GM12878 (cell line): ENCODE measurements at regions not wholly inside any gene's neighbourhood (a gene's known extent, or its start where the extent isn't known, plus 50 kb on each side); places are given as distances from the start of the nearest gene placed in this dataset.

Source experiments
- ATAC-seq: fragments of 200-7000 bp; cut with Tn5 transposase; 3 replicates; pipeline ENCODE4 v1.9.1; 2020; ENCODE audit warnings: mild to moderate bottlenecking, moderate library complexity
- BruUV-seq: library from RNA; stranded (reverse); fragments of 400-500 nt; replicated peaks from 2 replicates; lab custom pipeline; 2021; lab: Mats Ljungman, UMichigan
- CTCF ChIA-PET: fragments of 300-600 bp; sonication (Branson Sonifier 250); formaldehyde crosslinking; extraction: SDS; loops from one replicate; lab custom pipeline; 2021; ENCODE audit warnings: inconsistent platforms; lab: Yijun Ruan, JAX
- POLR2A ChIA-PET: fragments of 350-600 bp; formaldehyde crosslinking; extraction: SDS; loops from one replicate; lab custom pipeline; 2021; ENCODE audit warnings: inconsistent platforms; lab: Charles Lee
- RAD21 ChIA-PET: fragments of 300-600 bp; sonication (Branson Sonifier 250); formaldehyde crosslinking; loops from one replicate; lab custom pipeline; 2023; ENCODE audit warnings: antibody characterized with exemption; ENCODE audit not compliant: unreplicated experiment; lab: Charles Lee
- SMC1A ChIA-PET: fragments of 300-600 bp; sonication (Branson Sonifier 250); formaldehyde crosslinking; loops from one replicate; lab custom pipeline; 2023; ENCODE audit not compliant: unreplicated experiment, uncharacterized antibody; lab: Charles Lee
- DNase-seq: peaks from one replicate; pipeline ENCODE4 v3.0.0-alpha.2; 2011; ENCODE audit warnings: low read depth, low spot score
- FAIRE-seq: peaks from 3 replicates; lab custom pipeline; 2011; peaks lifted over from hg19 to GRCh38; lab: Jason Lieb, UNC
- H2AFZ ChIP-seq: 2 replicates; pipeline ENCODE4 v1.6.0; 2011; ENCODE audit warnings: low read depth, low read length, control low read depth; ENCODE audit not compliant: control insufficient read depth
- H3K27ac ChIP-seq: 2 replicates; pipeline ENCODE4 v1.5.1; 2011; ENCODE audit warnings: control low read depth; ENCODE audit not compliant: control insufficient read depth, insufficient read depth
- H3K27me3 ChIP-seq, 2 experiments: replicated peaks in 1 of 2; 2 replicates each; pipeline versions ENCODE4 v1.6.0 to v1.6.1; 2011; ENCODE audit warnings: low read length in 1 of 2; ENCODE audit not compliant: control insufficient read depth in 2 of 2, insufficient read depth in 2 of 2
- H3K36me3 ChIP-seq, 2 experiments: 2 replicates each; pipeline ENCODE4 v1.5.1; 2011; ENCODE audit warnings: low read length in 1 of 2; ENCODE audit not compliant: control insufficient read depth in 2 of 2, insufficient read depth in 2 of 2
- H3K4me1 ChIP-seq: 2 replicates; pipeline ENCODE4 v1.6.1; 2011; ENCODE audit warnings: mild to moderate bottlenecking, low read length, moderate library complexity, mixed read lengths; ENCODE audit not compliant: control insufficient read depth, insufficient read depth
- H3K4me2 ChIP-seq: 2 replicates; pipeline ENCODE4 v1.6.0; 2011; ENCODE audit warnings: control low read depth; ENCODE audit not compliant: control insufficient read depth, insufficient read depth
- H3K4me3 ChIP-seq: fragments of 200-600 bp; sonication (generic); 2 replicates; pipeline ENCODE4 v1.5.1; 2016
- H3K79me2 ChIP-seq: 2 replicates; pipeline ENCODE4 v1.6.0; 2011; ENCODE audit warnings: low read length; ENCODE audit not compliant: control insufficient read depth, insufficient read depth
- H3K9ac ChIP-seq: 2 replicates; pipeline ENCODE4 v1.8.0; 2011; ENCODE audit warnings: low read length, control low read depth, mixed read lengths; ENCODE audit not compliant: control insufficient read depth, insufficient read depth
- H3K9me3 ChIP-seq: replicated peaks from 3 replicates; pipeline ENCODE4 v1.5.1; 2011; ENCODE audit warnings: mild to moderate bottlenecking, low read length; ENCODE audit not compliant: control insufficient read depth, insufficient read depth
- H4K20me1 ChIP-seq: 2 replicates; pipeline ENCODE4 v1.6.0; 2011; ENCODE audit not compliant: control insufficient read depth, insufficient read depth
- BCL3 ChIP-seq: IDR thresholded peaks from 2 replicates; pipeline ENCODE4 v1.6.1; 2011; ENCODE audit warnings: borderline replicate concordance, low read depth, mild to moderate bottlenecking, moderate library complexity, low read length; ENCODE audit not compliant: insufficient read depth, poor library complexity, severe bottlenecking
- BCLAF1 ChIP-seq: fragments of 450-650 bp; IDR thresholded peaks from 2 replicates; pipeline ENCODE4 v1.6.1; 2017; ENCODE audit warnings: antibody characterized with exemption, mild to moderate bottlenecking, moderate library complexity
- E2F4 ChIP-seq: IDR thresholded peaks from 2 replicates; pipeline ENCODE4 v1.6.1; 2012; ENCODE audit warnings: low read depth, low read length, improper control_type of control experiment
- ESRRA ChIP-seq: IDR thresholded peaks from 2 replicates; pipeline ENCODE4 v1.6.1; 2012; ENCODE audit warnings: mild to moderate bottlenecking, low read length, improper control_type of control experiment
- ETV6 ChIP-seq, 2 experiments: fragments of 450-650 bp in 1 of 2; IDR thresholded peaks in 1 of 2; conservative IDR thresholded peaks in 1 of 2; 2 replicates each; pipeline ENCODE4 v1.6.1; 2014; ENCODE audit warnings: antibody characterized with exemption in 1 of 2, borderline replicate concordance in 1 of 2, low read depth in 1 of 2, mild to moderate bottlenecking in 1 of 2, moderate library complexity in 1 of 2
- IRF3 ChIP-seq: fragments of 450-650 bp; IDR thresholded peaks from 2 replicates; pipeline ENCODE4 v1.6.1; 2014; ENCODE audit warnings: mild to moderate bottlenecking
- MYB ChIP-seq: fragments of 150-350 bp; IDR thresholded peaks from 2 replicates; pipeline ENCODE4 v1.6.1; 2014; ENCODE audit warnings: mild to moderate bottlenecking, low read depth, low read length, borderline replicate concordance
- NFXL1 ChIP-seq: fragments of 450-650 bp; IDR thresholded peaks from 2 replicates; pipeline ENCODE4 v1.6.1; 2017; ENCODE audit warnings: antibody characterized with exemption, mild to moderate bottlenecking, borderline replicate concordance
- NFYB ChIP-seq: IDR thresholded peaks from 2 replicates; pipeline ENCODE4 v1.6.1; 2011; ENCODE audit warnings: low read depth, mild to moderate bottlenecking, low read length, improper control_type of control experiment, moderate library complexity; ENCODE audit not compliant: insufficient read depth
- NKRF ChIP-seq: fragments of 450-650 bp; conservative IDR thresholded peaks from 2 replicates; pipeline ENCODE4 v1.6.1; 2017; ENCODE audit warnings: mild to moderate bottlenecking, moderate library complexity
- PML ChIP-seq: IDR thresholded peaks from 2 replicates; pipeline ENCODE4 v1.6.1; 2012; ENCODE audit warnings: low read length, inconsistent platforms
- POLR2AphosphoS5 ChIP-seq: IDR thresholded peaks from 2 replicates; pipeline ENCODE4 v1.6.1; 2011; ENCODE audit warnings: mild to moderate bottlenecking, low read length, inconsistent platforms
- RAD51 ChIP-seq: fragments of 450-650 bp; IDR thresholded peaks from 2 replicates; pipeline ENCODE4 v1.6.1; 2016; ENCODE audit warnings: moderate library complexity, mild to moderate bottlenecking, inconsistent platforms
- RELA ChIP-seq: fragments of 450-650 bp; IDR thresholded peaks from 2 replicates; pipeline ENCODE4 v1.8.0; 2014; ENCODE audit warnings: borderline replicate concordance; ENCODE audit not compliant: partially characterized antibody
- ZNF274 ChIP-seq: IDR thresholded peaks from one replicate; pipeline ENCODE4 v1.8.0; 2011; ENCODE audit not compliant: insufficient read length, insufficient read depth
- WGBS: methylation state at CpG from one replicate; pipeline ENCODE4 v1.1.6; 2016; ENCODE audit warnings: low lambda C conversion rate; ENCODE audit not compliant: insufficient replicate concordance, insufficient coverage; ENCODE audit errors: missing lambda C conversion rate; 5-methylcytosine and 5-hydroxymethylcytosine counted together
- in situ Hi-C: fragments of 300-500 bp; cut with MboI; formaldehyde crosslinking; loops from 9 replicates; pipeline ENCODE4 v1.14.3; 2018; ENCODE audit warnings: mixed read lengths
- intact Hi-C: fragments of 100-400 bp; cut with micrococcal nuclease; formaldehyde crosslinking; loops from one replicate; pipeline ENCODE4 v1.14.2; 2022; ENCODE audit not compliant: unreplicated experiment

GRCh38 chr5:87099291-87099839, 168.3 kb upstream of the RASA1 start:
- no peak overlapping the region for H3K27ac ChIP-seq
- H4K20me1 ChIP-seq = no peaks in the 10 kb centered on the region
- H3K36me3 ChIP-seq = no peaks in the 10 kb centered on the region
- ChIA-PET RAD21 (interaction anchor here (0.7 to 2.8 kb wide), 4 partner anchors 16 to 170 kb away, joined by 3 to 9 read pairs (median 6); no protein-coding TSS in a partner anchor), POLR2A (interaction anchor here (0.6 to 2.0 kb wide), 4 partner anchors 15 to 576 kb away, joined by 3 to 5 read pairs (median 3); partner anchors contain the start of gene RASA1)
- no TSS peak for BruUV-seq
- ATAC-seq (no peak), DNase-seq (no peak)
- H3K4me1 ChIP-seq = peaks cover 17% of the 10 kb centered on the region
- in situ Hi-C loops = no loop called here
- no peaks in the 10 kb centered on the region for H3K27me3 ChIP-seq
- no peaks in the 10 kb centered on the region for H3K9me3 ChIP-seq
- TF ChIP-seq BCLAF1 = no peak
- no peak for TF ChIP-seq NKRF
- TF ChIP-seq RELA = no peak
- TF ChIP-seq MYB = no peak
- TF ChIP-seq PML = no peak
- no peak for TF ChIP-seq ESRRA
- no peak for TF ChIP-seq NFXL1
- no peak for TF ChIP-seq POLR2AphosphoS5
- no peak for TF ChIP-seq ETV6 (conservative IDR thresholded peaks at IDR 0.05 in 1 of 2, IDR thresholded peaks at IDR 0.05 in 1 of 2; ENCODE audit: borderline replicate concordance in 1 of 2, low read depth in 1 of 2)
- TF ChIP-seq NFYB = no peak
- TF ChIP-seq ZNF274 = no peak
- TF ChIP-seq BCL3 = no peak
- no peak for TF ChIP-seq IRF3
- TF ChIP-seq RAD51 = no peak
- TF ChIP-seq E2F4 = no peak
- TF ChIP-seq, all 136 proteins: peak for 0
- Histone ChIP-seq H3K4me3 (no peak overlapping the region), H3K79me2 (no peaks in the 10 kb centered on the region), H2AFZ (no peak overlapping the region), H3K4me2 (no peak overlapping the region), H3K9ac (no peak overlapping the region)
- 33% methylated on average over 1 of the region's 1 CpG for WGBS
- ChIA-PET SMC1A (interaction anchor here (0.6 to 3.5 kb wide), 11 partner anchors 8 to 1247 kb away, joined by 3 to 16 read pairs (median 5); no protein-coding TSS in a partner anchor), CTCF (interaction anchor here (1.1 to 1.2 kb wide), 3 partner anchors 12 to 301 kb away, joined by 3 to 4 read pairs (median 3); no protein-coding TSS in a partner anchor)
- intact Hi-C loops = no loop called here
- FAIRE-seq = no peak
